ENCODE measurements at regions not wholly inside any gene's neighbourhood (a gene's known extent, or its start where the extent isn't known, plus 50 kb on each side); places are given as distances from the start of the nearest gene placed in this dataset.

DNA sequence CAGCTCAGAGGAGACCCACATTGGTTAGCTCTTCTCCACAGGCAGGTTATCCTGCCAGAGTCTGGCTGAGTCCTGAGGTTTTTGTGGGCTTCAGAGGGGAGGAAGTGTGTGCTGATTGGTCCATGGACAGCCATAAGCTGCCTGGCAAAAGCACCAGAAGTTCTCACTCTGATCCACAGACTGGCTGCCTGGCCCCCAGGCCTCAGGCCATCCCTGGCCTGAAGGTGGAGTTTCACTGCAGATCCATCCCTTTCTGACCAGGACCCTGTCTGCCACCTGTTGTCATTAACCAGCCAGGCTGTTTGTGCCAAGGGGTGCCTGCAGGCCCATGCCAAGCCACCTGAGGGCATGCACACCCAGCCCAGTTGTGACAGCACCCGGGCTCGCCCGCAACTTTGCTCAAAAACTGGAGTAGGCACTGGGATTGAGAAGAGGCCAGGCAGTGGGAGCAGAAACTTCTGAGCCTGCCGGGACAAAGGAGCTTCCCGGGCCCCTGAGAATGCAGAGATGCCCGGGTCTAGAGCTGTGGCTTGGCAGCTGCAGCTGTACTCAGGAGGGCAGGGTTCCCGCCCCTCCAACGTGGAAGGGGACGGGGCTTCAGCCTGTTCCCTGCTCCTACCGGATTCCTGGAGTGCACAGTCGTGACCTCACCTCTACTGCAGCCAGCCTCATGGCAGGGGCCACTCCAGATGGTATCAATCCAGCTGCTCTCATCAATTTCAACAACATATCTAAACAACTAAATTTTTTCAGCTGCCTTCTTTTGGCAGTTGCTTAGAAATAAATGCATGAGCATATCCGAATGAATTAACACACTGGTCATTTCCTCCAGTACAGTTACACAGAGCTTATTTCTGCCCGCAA lies 1277.3 kb downstream of the SLC16A7 start:
- DNase-seq, result no peak

DNA sequence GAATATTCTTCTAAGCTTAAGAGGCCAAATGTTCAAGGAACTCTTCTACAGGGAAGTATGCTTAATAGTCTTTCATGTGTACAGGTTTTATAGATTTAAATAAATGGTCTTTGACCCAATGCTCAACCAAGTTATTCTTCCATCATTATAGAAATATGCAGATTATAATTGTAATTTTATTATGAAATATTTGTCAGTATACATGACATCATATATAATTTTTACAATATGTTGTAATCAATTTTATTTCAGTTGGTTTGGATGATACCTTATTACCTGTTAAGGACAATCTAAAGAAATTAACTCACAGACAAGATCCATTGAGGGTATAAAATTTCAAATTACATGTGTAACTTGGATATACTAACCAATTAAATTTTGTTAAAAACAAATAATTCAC lies 1278.3 kb downstream of the SLC16A7 start:
- DNase-seq, result no peak

DNA sequence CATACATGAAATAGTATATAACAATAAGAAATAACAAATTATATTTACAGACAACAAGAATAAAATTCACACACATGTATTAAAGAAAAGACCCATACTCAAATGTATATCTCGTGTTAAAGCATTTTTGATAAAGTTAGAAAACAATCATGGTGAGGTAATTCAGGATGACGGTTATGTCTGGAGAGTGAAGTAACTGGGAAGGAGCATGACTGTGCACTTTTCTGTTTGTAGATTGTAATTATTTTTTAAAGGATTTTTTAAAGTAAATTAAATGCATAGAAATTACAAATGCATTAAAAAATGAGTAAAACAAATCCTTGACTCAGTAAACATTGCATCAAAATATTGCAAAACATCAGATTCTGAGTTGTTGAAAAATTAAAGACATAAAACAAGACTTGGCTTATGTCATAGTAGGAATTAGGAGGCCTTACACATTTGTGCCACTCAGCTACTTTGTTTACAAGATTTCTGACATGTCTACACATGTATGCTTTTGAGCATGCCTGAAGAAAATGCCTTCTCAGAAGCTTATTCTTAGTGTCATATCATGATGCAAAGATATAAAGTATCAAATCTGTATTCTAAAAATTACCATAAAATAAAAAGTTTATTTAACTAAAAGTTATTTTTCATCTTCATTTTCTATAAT lies 1325.1 kb downstream of the SLC16A7 start:
- no peak for DNase-seq

DNA sequence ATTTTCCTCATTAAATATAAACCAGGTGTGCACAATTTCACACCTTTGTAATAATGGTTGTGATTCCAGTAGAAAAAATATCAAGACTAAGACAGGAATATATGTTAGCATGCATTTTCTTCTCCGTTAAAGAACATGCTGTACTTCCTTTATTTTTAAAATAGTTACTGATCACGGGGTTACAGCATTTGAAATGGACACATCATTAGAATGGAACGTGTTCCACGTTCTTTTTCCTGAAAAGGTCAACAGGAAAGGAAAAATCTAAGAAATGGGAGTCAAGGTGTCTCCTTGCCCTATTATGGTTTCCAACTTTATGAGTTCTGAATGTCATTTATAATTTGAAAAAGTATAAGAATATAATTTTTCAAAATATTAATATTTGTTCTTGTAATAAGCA lies 1325.7 kb downstream of the SLC16A7 start:
- no peak for DNase-seq

DNA sequence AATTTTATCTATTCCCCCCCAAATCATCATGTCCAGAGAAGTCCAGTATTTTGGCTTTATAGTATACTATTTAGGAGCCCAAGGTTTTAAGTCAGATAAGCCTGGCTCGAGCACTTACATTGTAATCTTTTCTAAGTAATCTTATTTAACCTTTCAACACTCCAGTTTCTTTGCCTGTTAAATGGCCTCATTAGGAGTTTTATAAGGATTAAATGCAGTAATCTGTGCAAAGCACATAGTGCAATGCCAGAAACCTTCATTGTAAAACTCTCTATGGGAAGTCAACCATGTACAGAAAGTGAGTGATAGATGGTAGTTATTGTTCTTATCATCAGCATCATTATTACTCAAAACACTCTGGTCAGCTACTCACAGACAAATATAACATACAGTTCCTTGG lies 1330.4 kb downstream of the SLC16A7 start:
- no peak for DNase-seq

DNA sequence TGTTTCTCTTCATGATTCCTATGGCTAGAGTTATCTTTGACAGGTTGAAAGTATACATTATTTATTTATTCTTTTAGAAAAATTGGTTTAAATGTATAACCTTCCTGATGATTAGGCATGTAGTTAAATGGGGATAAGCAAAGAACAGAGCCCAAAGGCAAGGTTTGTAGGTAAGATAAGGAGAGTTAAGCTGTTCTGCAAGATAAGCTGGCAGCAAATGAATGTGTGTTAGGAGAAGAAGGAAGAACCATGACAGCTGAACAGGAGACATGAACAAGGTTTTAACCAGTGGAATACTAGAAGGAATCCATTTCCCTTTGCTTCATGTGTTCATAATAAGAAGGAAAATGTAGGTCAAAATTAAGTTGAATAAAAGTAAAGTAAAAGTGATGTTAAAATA lies 1330.1 kb upstream of the USP15 start:
- no peak for DNase-seq

DNA sequence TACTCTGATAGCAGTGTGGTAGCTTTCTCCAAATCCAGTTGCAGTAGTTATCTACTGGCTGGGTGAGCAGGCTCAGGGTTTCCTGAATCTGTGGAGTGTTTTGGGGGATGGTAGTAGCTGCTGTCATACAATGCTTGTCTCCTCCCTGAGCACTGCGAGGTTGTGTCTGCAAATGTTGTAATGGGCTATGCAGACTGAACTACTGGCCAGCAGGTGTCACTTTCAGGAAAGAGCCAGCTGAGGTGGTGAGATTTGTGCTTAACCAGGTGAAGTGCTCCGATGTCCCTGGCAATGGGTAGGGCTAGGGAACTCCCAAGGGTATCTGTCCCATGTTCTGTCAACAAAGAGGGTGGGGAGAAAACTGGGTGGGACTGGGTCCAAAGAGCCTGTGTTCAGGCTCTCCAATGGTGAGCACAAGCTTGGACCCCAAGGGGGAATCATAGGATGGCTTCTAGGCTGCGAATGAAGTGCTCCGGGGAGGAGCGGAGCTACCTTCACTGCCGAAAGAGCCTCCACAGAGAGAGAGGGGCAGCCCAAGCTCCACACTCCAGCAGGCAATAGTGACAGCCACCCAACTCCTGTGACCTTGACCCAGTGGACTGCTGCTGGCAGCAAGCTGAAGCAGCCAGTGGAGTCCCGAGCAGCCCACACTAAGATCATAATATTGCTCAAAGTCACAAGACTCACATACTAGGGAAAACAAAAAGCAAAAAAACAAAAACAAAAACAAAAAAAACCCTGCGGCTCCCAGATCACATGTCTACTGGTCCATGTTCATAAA lies 1324.0 kb upstream of the USP15 start:
- no peak for DNase-seq

DNA sequence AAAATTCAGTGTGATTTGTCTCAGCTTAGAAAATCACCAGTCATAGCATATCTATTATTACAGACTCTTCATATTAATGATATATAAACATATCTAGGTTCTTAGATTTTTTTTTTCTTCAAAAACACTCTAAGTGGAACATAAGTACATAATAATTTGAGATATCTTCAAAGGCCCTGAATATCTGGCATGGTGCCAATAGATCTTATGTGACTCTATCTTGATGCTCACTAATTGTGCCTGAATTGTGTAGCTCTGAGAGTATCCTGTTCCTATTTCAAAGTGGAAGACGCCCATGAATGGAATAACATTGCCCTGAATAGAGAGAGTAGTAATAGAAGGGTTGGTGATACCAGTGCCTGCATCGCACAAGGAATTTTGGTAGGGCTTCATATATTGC lies 1312.7 kb upstream of the USP15 start:
- DNase-seq, result no peak

DNA sequence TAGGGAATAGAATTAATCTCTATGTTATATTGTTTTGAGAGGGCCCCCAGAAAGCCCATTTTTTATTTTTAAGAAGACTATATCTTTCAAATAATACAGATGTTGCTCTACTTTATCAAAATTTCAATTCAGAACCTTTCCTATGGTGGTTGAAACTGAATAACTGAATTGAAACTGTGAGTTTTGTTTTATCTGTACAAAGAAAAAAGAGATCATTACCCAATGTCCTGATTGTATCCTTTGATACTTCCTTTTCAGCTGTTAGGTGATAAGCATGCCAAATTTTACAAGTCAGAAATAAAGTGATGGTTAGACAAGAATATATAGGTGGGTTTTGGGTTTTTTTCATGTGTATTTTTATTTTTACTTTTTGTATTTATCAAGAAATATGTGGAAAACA lies 1293.1 kb upstream of the USP15 start:
- no peak for DNase-seq

DNA sequence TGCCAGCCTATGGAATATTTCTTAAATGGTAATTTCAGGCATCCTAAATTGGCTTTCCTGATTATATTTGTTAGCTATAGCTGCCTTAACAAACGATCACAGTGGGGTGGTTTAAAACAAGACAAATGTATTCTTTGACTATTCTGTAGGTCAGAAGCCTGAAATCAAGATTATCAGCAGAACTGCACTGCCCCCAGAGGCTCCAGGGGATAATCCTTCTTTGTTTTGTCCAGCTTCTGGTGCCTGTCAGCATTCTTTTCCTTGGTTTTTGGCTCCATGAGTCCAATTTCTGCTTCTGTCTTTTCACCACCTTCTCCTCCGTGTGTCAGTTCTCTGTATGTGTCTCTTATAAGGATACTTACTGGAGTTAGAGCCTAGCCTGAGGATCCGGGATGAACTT lies 1282.2 kb upstream of the USP15 start:
- DNase-seq, result no peak

DNA sequence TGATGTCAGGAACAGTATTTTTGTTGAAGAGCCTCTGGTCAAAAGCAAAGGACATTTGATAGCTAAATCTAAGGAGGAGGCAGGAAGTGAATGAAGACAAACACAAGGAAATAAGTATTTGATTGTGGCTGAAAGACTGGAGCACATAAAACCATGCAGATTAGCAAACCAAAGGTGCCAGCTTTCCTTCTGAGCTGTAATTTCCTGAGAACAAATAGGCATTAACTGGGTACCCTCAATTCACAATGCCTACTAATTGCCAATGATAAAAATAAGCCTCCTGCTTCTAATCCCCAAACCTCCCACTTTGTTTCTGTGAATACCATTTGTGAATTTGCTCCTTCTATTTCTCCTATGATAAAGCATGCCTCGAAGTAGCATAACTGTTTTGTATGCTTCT lies 1279.6 kb upstream of the USP15 start:
- no peak for DNase-seq

DNA sequence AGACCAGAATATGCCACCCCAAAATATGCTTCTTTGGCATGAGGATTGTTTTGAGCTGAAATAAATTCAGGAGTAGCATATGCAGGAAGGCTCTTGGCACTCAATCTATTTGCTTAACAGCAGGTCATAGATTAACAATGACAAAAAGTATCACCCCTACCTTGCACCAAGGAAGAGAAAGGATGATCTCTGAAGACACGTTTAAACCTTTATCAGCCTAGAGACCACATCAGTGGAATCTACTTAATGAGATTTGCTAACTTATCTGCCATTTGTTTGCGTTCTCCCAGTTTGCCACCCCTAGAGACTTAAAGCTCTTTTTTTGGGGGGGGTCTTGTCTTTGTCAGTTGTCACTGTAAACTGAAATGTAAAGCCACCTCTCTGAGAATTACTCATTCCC lies 1278.7 kb upstream of the USP15 start:
- DNase-seq, result no peak

DNA sequence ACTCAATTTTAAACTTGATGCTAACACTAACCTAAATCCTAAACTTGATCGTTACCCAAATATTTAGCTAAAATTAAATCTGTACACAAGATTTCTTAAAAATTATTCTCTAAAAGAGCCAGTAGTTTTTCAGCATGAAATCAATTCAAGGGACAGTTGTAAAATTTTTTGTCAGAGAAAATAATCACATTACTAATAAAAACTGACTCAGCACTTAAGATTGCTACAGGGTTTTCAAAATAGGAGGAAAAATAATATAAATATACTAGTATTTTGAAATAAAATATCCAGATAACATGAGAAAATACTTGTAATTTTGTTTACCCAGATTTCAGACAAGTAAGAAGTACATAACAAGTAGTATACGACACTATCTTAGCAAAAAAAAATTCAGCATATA lies 1268.1 kb upstream of the USP15 start:
- no peak for DNase-seq

DNA sequence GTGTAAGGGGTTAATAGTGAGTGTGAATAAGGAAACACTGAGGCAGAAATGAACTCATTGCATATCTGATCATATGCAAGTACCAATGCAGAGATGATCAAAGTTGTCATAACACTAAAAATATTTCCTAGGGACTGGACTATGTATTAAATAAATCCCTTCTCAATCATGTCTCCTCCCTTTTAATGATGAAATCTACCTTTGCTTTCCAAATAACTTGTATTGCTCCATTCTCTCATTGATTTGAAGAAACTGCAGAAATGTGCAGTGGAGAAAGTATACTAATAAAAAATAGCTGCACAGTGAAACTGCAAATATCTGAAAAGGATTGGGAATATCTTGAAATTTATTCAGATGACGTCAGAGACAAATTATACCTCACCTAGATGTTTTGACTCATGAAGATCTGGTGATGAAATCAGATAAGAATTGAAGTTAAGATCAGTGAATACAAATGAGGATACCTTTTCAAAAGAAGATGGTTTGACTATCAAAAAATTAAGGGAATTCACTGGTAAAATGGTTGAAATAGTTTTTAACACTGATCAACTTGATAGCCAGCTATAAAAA lies 1264.9 kb upstream of the USP15 start:
- DNase-seq, result no peak

DNA sequence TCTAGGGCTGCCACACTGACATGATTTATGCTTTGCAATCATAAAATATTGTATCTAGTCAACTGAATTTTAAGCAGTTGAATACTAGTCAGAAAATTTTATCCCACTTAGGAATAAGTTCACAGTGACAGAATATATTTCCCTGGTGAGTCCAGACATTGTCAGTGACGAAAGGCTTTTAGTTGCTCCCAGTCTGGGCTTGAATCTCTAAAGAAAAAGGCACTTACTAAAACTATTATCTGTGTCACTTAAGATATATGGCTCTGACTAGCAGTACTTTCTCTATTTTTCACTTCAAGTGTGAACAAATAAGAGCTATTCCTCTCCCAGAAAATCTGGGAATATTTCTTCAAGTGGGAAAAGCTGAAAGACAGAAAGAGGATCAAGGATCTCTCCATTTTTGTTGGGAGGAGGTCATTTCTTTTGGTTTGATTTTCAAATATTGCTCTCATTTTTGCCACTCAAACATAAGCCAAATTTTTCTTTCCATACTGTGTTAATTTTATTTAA lies 1262.3 kb upstream of the USP15 start:
- no peak for DNase-seq

DNA sequence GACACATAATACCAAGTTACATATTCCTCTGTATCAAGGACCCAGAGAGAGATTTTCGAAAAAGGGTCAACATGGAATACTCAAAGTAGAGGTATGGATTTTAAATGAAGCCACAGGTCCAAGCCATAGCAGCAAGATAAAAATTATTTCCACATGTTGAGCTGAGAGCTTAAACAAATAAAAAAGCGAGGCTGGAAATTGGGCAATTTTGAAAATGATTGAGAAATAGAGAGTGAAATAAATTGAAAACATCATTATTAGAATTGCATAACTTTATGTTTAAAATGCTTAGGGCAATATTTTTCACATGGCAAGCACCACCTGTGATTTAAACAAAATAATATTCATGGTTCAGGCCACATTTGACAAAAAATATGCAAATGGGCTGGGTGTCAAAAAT lies 1251.0 kb upstream of the USP15 start:
- DNase-seq, result no peak

DNA sequence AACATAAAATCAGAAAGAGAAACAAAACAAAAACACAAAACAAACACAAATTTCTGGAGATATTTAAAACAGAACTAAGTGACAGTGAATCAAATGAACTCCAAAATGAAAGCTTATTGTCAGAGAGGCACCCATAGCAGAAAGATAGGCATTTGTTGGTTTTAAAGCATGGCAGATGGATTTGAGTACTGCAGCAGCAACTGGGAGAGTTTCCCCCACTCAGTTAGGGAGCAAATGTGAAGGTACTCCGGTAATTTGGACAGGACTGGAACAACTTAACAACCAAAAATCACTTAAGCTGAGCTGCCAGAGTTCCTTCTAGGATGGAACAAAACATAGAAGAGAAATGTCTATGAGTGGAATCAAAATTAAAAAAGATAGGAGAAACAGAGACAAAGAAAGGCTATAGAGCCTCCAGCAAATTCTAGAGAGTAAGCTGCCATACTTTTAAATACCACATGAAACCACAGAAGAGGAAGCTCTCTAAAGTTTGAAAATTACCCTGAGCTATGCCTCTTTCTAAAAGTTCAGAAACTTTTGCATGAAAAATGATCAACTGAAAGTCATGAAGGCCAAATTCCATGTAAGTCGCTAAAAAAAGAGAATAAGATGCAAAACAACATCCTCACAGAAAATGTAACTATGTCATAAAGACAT lies 1248.3 kb upstream of the USP15 start:
- DNase-seq, result no peak

DNA sequence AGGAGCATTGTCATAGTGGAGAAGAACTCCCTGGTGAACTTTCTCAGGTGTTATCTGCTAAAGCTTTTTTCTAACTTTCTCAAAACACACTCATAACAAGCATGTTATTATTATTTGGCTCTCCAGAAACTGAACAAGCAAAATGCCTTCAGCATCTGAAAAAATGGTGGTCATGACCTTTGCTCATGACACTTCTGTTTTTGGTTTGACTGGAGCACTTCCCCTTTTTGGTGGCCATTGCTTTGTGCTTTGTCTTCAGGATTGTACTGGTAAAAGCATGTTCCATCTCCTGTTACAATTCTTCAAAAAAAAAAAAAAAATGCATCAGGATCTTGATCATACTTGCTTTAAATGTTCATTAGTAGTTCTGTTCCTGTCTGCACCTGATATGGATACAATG lies 1241.6 kb upstream of the USP15 start:
- no peak for DNase-seq

DNA sequence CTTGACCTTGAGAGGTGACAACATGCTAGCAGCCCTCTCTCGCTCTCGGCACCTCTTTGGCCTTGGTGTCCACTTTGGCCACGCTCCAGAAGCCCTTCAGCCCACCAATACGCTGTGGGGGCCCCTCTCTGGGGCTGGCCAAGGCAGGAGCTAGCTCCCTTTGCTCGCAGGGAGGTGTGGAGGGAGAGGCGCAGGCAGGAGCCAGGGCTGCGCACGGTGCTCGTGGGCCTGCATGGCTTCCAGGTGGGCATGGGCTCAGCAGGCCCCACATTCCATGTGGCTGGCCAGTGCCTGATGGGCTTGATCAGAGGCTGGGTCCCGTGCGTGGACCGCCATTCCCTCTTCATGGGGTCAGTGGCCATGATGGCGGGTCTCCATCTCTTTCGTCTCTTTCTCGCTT lies 1237.0 kb upstream of the USP15 start:
- no peak for DNase-seq

DNA sequence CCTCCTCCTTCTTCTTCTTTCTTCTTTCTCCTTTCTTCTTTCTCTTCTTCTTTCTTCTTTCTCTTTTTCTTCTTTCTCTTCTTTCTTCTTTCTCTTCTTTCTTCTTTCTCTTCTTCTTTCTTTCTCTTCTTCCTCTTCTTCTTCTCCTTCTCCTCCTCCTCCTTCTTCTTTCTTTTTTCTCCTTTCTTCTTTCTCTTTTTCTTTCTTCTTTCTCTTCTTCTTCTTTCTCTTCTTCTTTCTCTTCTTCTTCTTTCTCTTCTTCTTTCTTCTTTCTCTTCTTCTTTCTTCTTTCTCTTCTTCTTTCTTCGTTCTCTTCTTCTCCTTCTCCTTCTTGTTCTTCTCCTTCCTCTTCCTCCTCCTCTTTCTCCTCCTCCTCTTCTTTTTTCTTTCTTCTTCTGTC lies 1230.7 kb upstream of the USP15 start:
- no peak for DNase-seq

DNA sequence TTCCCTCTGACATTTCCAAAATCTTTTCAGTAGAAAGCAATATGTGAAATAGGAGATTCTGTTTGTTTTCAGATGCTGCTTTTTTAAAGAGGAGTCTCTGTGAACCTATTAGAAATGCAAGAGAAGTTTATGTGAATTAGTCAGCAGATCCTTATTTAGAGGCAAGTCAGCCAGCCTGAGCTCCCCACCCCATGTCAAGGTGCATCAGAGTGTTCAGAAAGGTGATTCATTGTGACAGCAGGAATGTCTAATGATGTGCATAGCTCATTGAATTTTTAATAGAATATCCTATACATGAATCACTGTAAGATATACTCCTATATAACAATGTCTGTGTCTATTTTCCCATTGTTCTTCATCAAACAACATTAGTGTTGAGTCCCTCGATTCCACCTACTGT lies 1222.4 kb upstream of the USP15 start:
- DNase-seq, result no peak

DNA sequence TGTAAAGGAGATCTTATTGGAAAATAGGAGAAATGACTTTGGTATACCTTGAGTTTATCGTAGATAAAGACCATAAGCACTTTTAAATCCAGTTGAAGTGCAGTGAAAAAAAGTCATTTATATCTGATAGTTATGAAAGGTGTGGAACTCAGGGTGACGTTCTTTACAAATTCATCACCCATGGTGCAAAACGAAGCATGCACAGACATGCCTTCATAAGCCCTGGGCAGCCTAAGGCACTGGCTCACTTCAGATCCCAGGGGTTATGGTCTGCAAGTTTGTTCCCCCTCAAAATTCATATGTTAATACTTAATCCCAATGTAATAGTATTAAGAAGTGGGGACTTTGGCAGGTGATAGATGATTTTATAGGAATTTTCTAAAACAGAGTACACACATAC lies 1216.4 kb upstream of the USP15 start:
- no peak for DNase-seq

Measured in left kidney (tissue), 1 donor.